RWPE1 (cell line): ENCODE measurements at regions not wholly inside any gene's neighbourhood (a gene's known extent, or its start where the extent isn't known, plus 50 kb on each side); places are given as distances from the start of the nearest gene placed in this dataset.

Experiments
- CTCF ChIA-PET: fragments of 350-600 bp; sonication (Branson Sonifier 250); formaldehyde crosslinking; extraction: SDS; loops from one replicate; lab custom pipeline; 2021; lab: Yijun Ruan, JAX
- POLR2A ChIA-PET: fragments of 400-600 bp; formaldehyde crosslinking; extraction: SDS; loops from one replicate; lab custom pipeline; 2020; ENCODE audit warnings: antibody characterized with exemption; ENCODE audit not compliant: low non-redundant PET; lab: Yijun Ruan, JAX
- DNase-seq: peaks from one replicate; pipeline ENCODE4 v3.0.0; 2012; ENCODE audit warnings: low spot score
- H3K27ac ChIP-seq: fragments of 450-650 bp; 2 replicates; pipeline ENCODE4 v1.5.1; 2017
- TF ChIP-seq, protein P1 (sequence below): fragments of 450-650 bp; conservative IDR thresholded peaks from 2 replicates; pipeline ENCODE4 v1.5.1; 2017; ENCODE audit warnings: low read depth, mild to moderate bottlenecking

DNA sequence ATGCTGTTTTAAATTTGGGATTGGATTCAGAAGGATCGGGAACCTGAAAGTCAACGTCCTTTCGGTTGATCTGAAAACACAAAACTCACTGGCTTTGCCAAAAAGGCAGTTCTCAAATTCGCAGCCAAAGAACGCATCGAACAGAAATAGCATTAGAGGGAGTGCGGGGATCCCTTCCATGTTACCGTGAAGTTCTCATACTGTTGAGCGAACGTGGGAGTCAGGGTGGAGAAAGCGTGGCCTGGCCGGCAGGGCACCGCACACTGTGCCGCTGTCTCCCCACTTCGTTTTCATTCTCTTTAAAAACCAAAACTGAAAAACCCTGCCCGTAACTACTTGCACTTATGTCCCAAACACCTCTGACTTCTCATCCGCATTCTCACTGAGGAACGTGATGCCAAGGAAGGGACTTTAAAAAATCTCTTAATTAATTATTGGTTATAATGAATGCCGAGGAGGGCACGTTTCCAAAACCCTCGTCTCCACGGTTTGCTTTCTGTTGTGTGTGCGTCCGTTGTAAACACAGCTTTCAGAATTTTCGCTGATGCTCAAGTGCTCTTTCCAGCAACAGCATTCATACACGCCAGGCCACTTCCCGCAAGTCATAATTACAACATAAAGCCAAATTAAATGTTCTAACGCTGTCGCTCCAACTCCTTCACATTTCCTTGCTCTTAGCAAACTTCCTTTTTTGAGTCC, 60.9 kb upstream of the TWIST2 start:
- TF ChIP-seq, protein P1, sequence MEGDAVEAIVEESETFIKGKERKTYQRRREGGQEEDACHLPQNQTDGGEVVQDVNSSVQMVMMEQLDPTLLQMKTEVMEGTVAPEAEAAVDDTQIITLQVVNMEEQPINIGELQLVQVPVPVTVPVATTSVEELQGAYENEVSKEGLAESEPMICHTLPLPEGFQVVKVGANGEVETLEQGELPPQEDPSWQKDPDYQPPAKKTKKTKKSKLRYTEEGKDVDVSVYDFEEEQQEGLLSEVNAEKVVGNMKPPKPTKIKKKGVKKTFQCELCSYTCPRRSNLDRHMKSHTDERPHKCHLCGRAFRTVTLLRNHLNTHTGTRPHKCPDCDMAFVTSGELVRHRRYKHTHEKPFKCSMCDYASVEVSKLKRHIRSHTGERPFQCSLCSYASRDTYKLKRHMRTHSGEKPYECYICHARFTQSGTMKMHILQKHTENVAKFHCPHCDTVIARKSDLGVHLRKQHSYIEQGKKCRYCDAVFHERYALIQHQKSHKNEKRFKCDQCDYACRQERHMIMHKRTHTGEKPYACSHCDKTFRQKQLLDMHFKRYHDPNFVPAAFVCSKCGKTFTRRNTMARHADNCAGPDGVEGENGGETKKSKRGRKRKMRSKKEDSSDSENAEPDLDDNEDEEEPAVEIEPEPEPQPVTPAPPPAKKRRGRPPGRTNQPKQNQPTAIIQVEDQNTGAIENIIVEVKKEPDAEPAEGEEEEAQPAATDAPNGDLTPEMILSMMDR: no peak

DNA sequence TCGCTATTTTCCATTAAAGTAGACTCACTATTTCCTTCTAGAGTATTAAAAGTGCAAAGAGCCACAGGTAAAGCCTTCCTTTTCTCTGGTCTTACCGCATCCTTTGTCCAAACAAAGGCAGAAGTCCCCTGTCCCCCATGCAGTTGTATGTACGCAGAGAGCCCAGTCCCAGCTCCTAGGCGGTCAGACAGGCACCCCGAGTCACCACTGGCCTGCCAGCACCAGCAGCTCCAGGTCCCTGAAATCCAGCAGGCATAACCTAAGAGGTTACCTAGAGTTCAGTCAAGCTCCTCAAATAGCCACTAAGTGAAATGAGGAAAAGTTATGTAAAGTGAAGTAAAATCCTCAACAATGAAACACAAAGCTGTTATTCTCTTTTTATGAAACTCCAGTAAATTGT, 60.4 kb upstream of the TWIST2 start:
- POLR2A ChIA-PET: no interaction called here
- TF ChIP-seq, protein P1: no peak

More for the DNA sequence above, 60.9 kb upstream of the TWIST2 start:
- no peak overlapping the region for H3K27ac ChIP-seq
- DNase-seq: no peak
- ChIA-PET CTCF (interaction anchor here (0.5 to 1.3 kb wide), 6 partner anchors 13 to 524 kb away, joined by 3 to 6 read pairs (median 4); no protein-coding TSS in a partner anchor), POLR2A (no interaction called here)

DNA sequence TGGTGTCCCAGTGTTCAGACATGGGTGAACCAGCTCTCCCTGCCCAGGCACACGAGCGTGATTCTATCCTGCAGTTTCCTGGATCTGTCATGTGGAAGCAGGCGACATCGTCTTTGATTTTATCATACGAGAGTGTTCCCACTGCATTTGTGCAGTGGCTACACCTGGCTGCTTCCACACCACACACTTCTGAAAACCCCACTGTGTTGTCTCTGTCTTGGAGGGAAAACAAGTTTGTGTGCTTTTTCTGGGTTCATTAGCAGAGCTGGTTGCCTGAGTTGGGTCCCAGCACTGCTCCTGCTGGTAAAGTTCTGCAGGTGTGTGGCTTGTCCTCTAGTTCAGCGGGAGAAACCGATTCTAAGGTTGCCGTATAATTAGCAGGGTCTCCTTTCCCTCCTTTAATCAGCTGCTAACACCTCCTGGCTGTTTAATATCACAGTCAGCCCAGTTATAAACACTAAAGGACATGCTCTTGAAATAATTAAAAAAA, 58.5 kb upstream of the TWIST2 start:
- POLR2A ChIA-PET: no interaction called here
- no peak overlapping the region for H3K27ac ChIP-seq
- no peak for DNase-seq
- CTCF ChIA-PET: no interaction called here
- TF ChIP-seq, protein P1: no peak

More for the DNA sequence above, 60.4 kb upstream of the TWIST2 start:
- CTCF ChIA-PET: interaction anchor here (0.7 to 1.3 kb wide), 4 partner anchors 12 to 430 kb away, joined by 3 to 6 read pairs (median 3); no protein-coding TSS in a partner anchor
- no peak for DNase-seq
- H3K27ac ChIP-seq: no peak overlapping the region

DNA sequence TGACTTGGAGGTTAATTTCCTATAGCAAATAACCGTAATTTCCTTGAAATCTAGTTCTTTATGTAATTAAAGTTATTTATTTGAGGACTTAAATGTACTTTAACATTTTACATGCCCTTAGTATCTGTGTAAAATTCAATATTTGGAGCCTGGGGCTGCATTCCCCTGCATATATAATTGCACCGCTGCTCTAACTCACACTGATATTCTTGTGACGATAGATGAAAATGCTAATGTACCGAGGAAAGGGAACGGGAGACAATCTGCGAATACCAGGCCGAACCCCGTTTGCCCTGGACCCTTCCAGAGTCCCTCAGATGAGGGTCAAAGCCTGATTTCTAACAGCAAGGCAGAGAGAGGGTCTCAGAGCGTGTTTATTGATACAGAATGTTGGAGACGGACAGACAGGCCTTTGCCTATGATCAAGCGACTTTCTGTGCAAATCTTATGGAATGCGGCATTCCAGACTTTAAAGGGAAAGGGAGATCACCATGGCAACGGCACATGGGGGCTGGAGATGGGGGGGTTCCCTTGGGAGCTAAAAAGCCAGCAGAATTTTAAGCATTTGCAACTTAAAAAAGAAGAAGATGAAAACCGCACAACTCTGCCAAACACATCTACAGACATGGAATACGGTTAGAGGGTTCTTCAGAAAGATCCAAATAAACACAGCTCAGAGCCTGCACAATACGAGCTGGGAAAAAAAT, 57.6 kb upstream of the TWIST2 start:
- POLR2A ChIA-PET: no interaction called here
- TF ChIP-seq, protein P1: no peak
- CTCF ChIA-PET: interaction anchor here (0.6 to 0.7 kb wide), 3 partner anchors 14 to 1024 kb away, joined by 3 to 5 read pairs (median 3); no protein-coding TSS in a partner anchor
- no peak for DNase-seq
- no peak overlapping the region for H3K27ac ChIP-seq

DNA sequence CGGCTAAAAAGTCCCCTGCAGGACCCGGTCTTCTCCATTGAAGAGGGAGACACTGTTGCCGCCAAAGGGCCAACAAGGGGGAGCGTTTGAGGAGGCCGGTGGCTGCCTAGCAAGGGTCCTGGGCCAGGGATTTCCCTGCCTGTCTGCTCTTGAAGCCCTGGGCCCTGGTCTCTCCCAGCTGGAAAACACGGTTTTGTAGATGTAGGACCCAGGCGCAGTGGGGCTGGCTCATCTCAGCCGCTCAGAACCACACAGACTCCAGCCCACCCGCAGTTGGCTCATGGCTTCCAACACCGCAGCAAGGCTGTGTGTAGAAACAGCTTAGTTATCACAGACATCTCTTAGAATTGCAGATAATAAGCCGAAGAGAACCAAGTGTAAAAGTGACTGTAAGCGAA, 57.1 kb upstream of the TWIST2 start:
- ChIA-PET CTCF (interaction anchor here (0.6 to 0.7 kb wide), 4 partner anchors 8 to 1024 kb away, joined by 3 to 5 read pairs (median 4); no protein-coding TSS in a partner anchor), POLR2A (no interaction called here)
- no peak overlapping the region for H3K27ac ChIP-seq
- no peak for DNase-seq
- TF ChIP-seq, protein P1: no peak

DNA sequence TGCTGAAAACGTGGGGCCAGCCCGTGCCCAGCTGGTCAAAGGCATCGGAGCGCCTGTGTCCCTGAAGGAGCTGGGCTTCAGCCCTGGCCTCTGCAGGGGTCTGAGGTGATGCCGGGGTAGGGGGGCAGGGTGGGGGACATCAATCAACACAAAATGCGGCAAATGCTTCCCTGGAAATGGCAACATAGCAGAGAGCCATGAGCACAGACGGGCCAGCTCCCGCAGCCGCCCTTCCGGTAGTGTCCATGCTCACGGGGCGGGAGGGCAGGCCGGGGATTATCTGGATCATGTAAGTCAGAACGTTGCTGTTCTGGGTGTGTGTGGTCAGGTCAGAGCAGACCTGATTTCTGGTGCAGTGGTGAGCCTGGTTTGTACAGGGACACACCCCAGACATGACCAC, 56.5 kb upstream of the TWIST2 start:
- TF ChIP-seq, protein P1: no peak
- CTCF ChIA-PET: interaction anchor here (0.6 kb wide), 1 partner anchor 8 kb away, joined by 4 read pairs; no protein-coding TSS in a partner anchor
- H3K27ac ChIP-seq: no peak overlapping the region
- POLR2A ChIA-PET: no interaction called here
- DNase-seq: no peak
